ENCODE measurements at regions not wholly inside any gene's neighbourhood (a gene's known extent, or its start where the extent isn't known, plus 50 kb on each side); places are given as distances from the start of the nearest gene placed in this dataset.

- DNase-seq: no peak
Observed at GRCh38 chr2:18422432-18423165, 137.9 kb downstream of the RDH14 start.

GRCh38 chr2:18413676-18414396 is 146.6 kb downstream of the RDH14 start:
- DNase-seq: no peak

GRCh38 chr2:18412980-18413675 is 147.3 kb downstream of the RDH14 start:
- DNase-seq: no peak

GRCh38 chr2:18411626-18412025 is 148.8 kb downstream of the RDH14 start:
- DNase-seq: no peak

DNA sequence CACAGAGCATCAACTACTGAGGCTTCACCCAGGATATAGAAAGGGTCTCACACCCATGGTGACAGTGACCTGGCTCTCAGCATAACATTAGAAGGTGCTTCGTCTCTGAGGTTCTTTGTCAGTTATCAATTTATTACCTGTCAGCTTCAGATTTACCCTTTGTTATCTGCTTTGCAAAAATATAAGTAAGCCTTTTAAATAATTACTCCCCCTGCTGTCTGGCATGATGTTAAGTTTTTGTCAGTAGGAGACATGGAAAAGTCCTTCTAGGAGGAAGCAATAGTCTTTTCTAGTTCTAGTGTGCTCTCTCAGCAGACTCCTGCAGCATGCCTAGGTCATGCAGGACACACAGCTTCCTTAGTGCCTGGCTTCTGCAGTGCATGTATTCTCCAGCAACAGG is 149.9 kb downstream of the RDH14 start:
- no peak for DNase-seq

DNA sequence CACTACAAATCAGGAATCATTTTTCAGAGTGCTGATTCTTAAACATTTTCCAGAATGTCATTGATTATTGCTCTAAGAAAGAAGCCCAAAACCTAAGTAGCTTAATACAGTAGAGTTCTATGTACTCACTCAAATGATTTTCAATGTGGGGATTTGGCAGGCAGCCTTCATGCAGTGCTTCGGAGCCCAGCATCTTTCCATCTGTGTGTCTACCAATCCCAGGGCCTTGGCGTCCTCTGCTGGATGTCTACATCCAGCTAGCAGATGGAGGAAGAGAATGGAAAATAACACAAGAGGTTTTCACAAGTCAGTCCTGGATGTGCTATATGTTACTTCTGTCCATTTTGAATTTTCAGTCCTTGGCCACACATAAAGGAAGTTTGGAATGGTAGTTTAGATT is 151.8 kb downstream of the RDH14 start:
- no peak for DNase-seq

DNA sequence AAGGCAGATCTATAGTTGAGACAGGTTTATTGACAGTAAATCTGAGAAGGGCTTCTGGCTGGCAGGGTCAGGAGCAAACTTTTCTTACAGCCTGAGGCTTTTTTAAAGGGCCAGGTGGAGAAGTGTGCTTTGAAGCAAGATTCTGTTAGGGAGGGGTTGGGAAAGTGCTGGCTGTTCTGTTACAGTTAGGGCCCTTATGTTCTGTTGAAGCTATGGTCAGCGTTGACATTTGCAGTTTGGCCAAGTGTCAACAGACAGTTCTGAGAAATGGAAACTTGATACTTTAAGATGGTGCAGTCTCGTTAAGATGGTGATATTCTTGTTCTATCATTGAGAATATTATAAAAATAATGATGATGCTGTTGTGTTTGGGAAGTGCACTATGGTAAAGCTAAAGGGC is 154.2 kb downstream of the RDH14 start:
- no peak for DNase-seq

DNA sequence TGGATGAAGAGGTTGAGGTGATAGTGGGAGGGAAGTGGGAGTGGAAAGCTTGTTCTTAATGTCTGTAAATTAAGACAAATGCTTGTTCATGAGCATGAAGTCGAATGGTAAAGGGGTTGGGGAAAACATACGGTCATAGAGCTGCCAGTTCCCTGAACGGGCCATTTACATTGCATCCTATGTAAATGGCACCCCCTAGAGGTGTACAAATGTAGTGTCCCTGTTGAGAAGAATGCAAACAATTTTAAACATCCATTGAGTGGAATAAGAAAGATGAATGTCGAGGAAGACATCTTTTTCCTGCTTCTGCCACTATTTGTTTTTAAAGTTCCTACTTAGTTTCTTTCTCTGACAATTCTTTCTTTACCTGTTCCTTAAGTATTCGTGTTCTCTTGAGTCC is 155.7 kb downstream of the RDH14 start:
- DNase-seq: no peak

GRCh38 chr2:18403921-18404522 is 156.4 kb downstream of the RDH14 start:
- no peak for DNase-seq

DNA sequence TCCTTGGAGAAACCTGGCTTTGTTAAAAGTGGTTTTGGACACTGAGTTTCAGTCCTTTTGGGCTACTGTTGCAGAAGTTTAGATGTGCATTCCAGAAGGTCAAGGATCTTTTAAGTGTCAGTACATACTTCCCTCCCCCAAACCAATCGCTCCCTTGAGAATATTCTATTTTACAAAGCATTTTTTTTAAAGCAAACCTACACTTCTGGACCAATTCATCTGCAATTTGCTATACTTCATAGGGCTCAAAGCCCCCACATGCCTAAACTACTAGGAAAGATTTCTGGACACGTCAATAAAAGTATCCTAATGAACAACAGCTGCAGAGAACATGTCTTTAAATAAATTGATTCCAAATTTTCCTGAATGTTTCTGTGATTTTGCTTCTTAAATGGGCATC is 157.6 kb downstream of the RDH14 start:
- no peak for DNase-seq

- DNase-seq: no peak
Observed at GRCh38 chr2:18401471-18401870, 159.0 kb downstream of the RDH14 start.

GRCh38 chr2:18399601-18400000 is 160.9 kb downstream of the RDH14 start:
- DNase-seq: no peak

GRCh38 chr2:18398833-18399232 is 161.6 kb downstream of the RDH14 start:
- no peak for DNase-seq

DNA sequence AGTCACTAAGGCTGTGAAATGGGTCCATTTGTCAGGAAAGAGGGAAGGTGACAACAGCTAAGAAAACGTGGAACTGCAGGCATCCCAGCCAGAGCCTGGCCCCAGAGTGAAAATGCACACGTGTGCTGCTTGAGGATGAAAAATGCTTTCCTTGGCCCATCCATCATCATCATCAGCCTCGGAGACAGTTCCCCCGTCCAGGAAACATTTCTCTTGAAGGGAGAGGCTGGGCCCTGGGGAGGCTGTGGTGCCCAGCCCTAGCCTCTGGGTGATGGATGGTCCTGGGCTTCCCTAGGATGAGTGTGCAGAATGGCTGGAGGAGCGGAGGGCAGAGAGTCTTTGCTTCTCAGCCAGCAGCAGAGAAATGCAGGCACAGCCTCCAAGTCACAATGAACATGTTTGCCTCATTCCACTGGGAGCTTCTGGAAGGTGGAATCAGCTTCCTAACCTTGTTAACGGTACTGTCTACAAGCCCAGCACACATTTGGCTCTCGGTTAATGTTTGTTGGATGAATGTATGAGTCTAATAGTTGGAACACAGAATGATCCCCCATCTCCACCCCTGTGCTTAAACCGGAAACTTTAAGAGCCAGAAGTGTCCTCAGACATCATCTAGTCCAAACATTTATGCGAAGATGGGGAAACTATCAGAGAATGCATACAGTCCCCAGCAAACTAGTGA is 164.0 kb downstream of the RDH14 start:
- DNase-seq: no peak

GRCh38 chr2:18395555-18395954 is 164.9 kb downstream of the RDH14 start:
- no peak for DNase-seq

DNA sequence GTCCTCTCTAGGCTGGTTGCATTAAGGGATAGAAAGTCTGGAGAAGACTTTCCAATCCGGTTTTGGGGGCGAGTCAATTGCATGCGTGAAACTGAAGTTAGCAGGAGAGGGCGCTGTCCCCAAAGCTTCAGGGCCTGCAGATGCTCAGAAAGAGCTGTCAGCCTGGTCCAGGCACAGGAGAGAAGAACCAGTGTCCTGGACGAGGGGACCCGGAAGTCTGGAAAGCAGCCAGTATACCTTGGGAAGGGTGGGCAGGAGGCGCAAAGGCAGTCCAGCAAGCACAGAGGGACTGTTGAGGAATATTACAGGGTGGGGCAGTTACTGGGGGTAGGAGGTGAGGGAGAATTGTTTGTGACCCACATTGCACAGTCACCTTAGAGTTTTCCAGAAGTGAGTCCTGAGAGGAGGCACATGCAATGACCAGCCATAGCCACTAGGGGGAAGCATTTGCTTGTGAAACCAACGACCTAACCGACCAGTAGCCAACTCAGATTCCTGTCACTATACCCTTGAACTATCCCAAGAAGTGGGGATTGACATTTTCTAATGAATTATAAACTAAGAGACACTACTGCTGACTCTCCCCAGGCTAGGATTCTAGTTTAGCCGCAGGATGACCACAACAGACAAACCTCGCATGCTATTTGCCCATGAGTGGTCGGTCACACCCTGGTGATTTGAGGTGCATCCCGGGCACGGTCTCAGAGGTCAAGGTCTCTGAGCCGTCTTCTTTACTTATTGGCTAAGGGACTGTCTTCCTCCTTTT is 172.8 kb downstream of the RDH14 start:
- DNase-seq: peak; percentile 46

- no peak for DNase-seq
Observed at GRCh38 chr2:18384242-18384641, 176.2 kb downstream of the RDH14 start.

- no peak for DNase-seq
Observed at GRCh38 chr2:18381386-18381785, 179.1 kb downstream of the RDH14 start.

GRCh38 chr2:18380321-18380720 is 180.1 kb downstream of the RDH14 start:
- DNase-seq: no peak

GRCh38 chr2:18379870-18380269 is 180.6 kb downstream of the RDH14 start:
- no peak for DNase-seq

- DNase-seq: peak; percentile 31
Observed at GRCh38 chr2:18378020-18378653, 182.3 kb downstream of the RDH14 start.

- DNase-seq: no peak
Observed at GRCh38 chr2:18376936-18377335, 183.5 kb downstream of the RDH14 start.

Data from NCI-H2029 (cell line).